Astrocyte of the spinal cord (primary cell): ENCODE measurements at regions not wholly inside any gene's neighbourhood (a gene's known extent, or its start where the extent isn't known, plus 50 kb on each side); places are given as distances from the start of the nearest gene placed in this dataset.
"Not testable (repeated sequence)": the region's sequence is repeated elsewhere in the genome, so short reads cannot be mapped to it uniquely, and the experiment has no call there.

Experiments
- DNase-seq: peaks from one replicate; pipeline ENCODE4 v3.0.0; 2011; ENCODE audit warnings: low read depth, low spot score
- H3K4me3 ChIP-seq: 2 replicates; pipeline ENCODE4 v1.5.1; 2011; ENCODE audit warnings: low read depth, mild to moderate bottlenecking, low read length, moderate library complexity
- CTCF ChIP-seq: IDR thresholded peaks from 2 replicates; pipeline ENCODE4 v1.5.1; 2012; ENCODE audit warnings: low read depth, mild to moderate bottlenecking, low read length, inconsistent platforms
- in situ Hi-C: cut with HindIII; loops from 2 replicates; pipeline ENCODE4 v1.10.0; 2017; ENCODE audit warnings: low sequenced_read_pairs

- TF ChIP-seq CTCF: no peak
- no peak for DNase-seq
- in situ Hi-C loops: no loop called here
- H3K4me3 ChIP-seq: no peak overlapping the region
Measured at GRCh38 chr2:150672311-150672710, 184.8 kb upstream of the RND3 start.

- in situ Hi-C loops: no loop called here
Measured at GRCh38 chr2:150669492-150669891, 182.0 kb upstream of the RND3 start.

GRCh38 chr2:150667039-150667438, 179.6 kb upstream of the RND3 start:
- DNase-seq, H3K4me3 ChIP-seq, in situ Hi-C loops: not testable (repeated sequence)

More at GRCh38 chr2:150669492-150669891, 182.0 kb upstream of the RND3 start:
- DNase-seq: no peak
- no peak for TF ChIP-seq CTCF
- no peak overlapping the region for H3K4me3 ChIP-seq

GRCh38 chr2:150663143-150663542, 175.7 kb upstream of the RND3 start:
- peak; percentile 77 for DNase-seq
- in situ Hi-C loops: no loop called here

GRCh38 chr2:150656002-150656401, 168.5 kb upstream of the RND3 start:
- TF ChIP-seq CTCF: no peak
- in situ Hi-C loops: no loop called here
- H3K4me3 ChIP-seq: no peak overlapping the region
- DNase-seq: no peak

More at GRCh38 chr2:150663143-150663542, 175.7 kb upstream of the RND3 start:
- no peak for TF ChIP-seq CTCF
- H3K4me3 ChIP-seq: no peak overlapping the region

GRCh38 chr2:150653351-150653750, 165.9 kb upstream of the RND3 start:
- no peak for DNase-seq
- in situ Hi-C loops: no loop called here
- no peak overlapping the region for H3K4me3 ChIP-seq
- TF ChIP-seq CTCF: no peak

- H3K4me3 ChIP-seq: no peak overlapping the region
- DNase-seq: no peak
- in situ Hi-C loops: no loop called here
- TF ChIP-seq CTCF: no peak
Measured at GRCh38 chr2:150647943-150648342, 160.5 kb upstream of the RND3 start.
